ENCODE measurements at regions not wholly inside any gene's neighbourhood (a gene's known extent, or its start where the extent isn't known, plus 50 kb on each side); places are given as distances from the start of the nearest gene placed in this dataset.

- TF ChIP-seq POLR2A (IDR thresholded peaks at IDR 0.05) (no peak), CTCF (IDR thresholded peaks at IDR 0.05) (no peak), POLR2AphosphoS5 (IDR thresholded peaks at IDR 0.05) (no peak), EP300 (IDR thresholded peaks at IDR 0.05) (no peak)
These were observed 546.9 kb upstream of the CFAP20DC start for GRCh38 chr3:59596741-59597140.

All from sigmoid colon (tissue), 4 donors.